HCT116 (cell line): ENCODE measurements at regions not wholly inside any gene's neighbourhood (a gene's known extent, or its start where the extent isn't known, plus 50 kb on each side); places are given as distances from the start of the nearest gene placed in this dataset.

ENCODE experiments used
- ATAC-seq: fragments of 200-7000 bp; cut with Tn5 transposase; 2 replicates; pipeline ENCODE4 v1.9.1; 2020; ENCODE audit warnings: mild to moderate bottlenecking, moderate library complexity
- BruUV-seq: library from RNA; stranded (reverse); fragments of 400-500 nt; replicated peaks from 2 replicates; lab custom pipeline; 2021; lab: Mats Ljungman, UMichigan
- CTCF ChIA-PET: fragments of 300-600 bp; sonication (Branson Sonifier 250); formaldehyde crosslinking; loops from one replicate; lab custom pipeline; 2021; ENCODE audit warnings: antibody characterized with exemption; lab: Charles Lee
- POLR2A ChIA-PET: fragments of 300-600, 350-600 bp; sonication (Branson Sonifier 250); formaldehyde crosslinking; loops from one replicate; lab custom pipeline; 2021; ENCODE audit warnings: antibody characterized with exemption; lab: Charles Lee
- RAD21 ChIA-PET, 2 experiments: fragments of 300-600 bp; sonication (Branson Sonifier 250); formaldehyde crosslinking; loops; one replicate each; lab custom pipeline; 2023; ENCODE audit warnings: low total read pairs in 2 of 2; ENCODE audit not compliant: uncharacterized antibody in 2 of 2, unreplicated experiment in 2 of 2, low non-redundant PET in 1 of 2; lab: Charles Lee
- DNase-seq: peaks from one replicate; pipeline ENCODE4 v3.0.0-alpha.2; 2010; ENCODE audit warnings: low read depth, low spot score
- H2AFZ ChIP-seq: fragments of 200-600 bp; shearing (Covaris generic), sonication (generic); 2 replicates; pipeline ENCODE4 v1.6.1; 2017; ENCODE audit warnings: low read depth, mixed run types, mixed read lengths, antibody characterized with exemption, low read length; ENCODE audit not compliant: poor library complexity, severe bottlenecking
- H3K27ac ChIP-seq: 2 replicates; pipeline ENCODE4 v1.5.1; 2012; ENCODE audit warnings: low read depth, low read length
- H3K27me3 ChIP-seq: fragments of 200-600 bp; sonication (generic); 2 replicates; pipeline ENCODE4 v1.6.1; 2016; ENCODE audit warnings: mixed run types, low read length, mixed read lengths; ENCODE audit not compliant: insufficient read depth
- H3K36me3 ChIP-seq, 2 experiments: fragments of 200-500 bp in 1 of 2; fragments of 200-600 bp in 1 of 2; sonication (Bioruptor generic) in 1 of 2; sonication (generic) in 1 of 2; 2 replicates each; pipeline versions ENCODE4 v1.5.1 to v1.6.1; 2014 to 2016; ENCODE audit warnings: low read length in 2 of 2, inconsistent platforms in 1 of 2, mixed read lengths in 1 of 2, mixed run types in 1 of 2; ENCODE audit not compliant: insufficient read depth in 2 of 2, control insufficient read depth in 1 of 2
- H3K4me1 ChIP-seq, 2 experiments: fragments of 200-600 bp in 1 of 2; sonication (generic) in 1 of 2; 2 replicates each; pipeline versions ENCODE4 v1.5.1 to v1.6.1; 2012 to 2017; ENCODE audit warnings: low read length in 2 of 2, inconsistent platforms in 1 of 2, mild to moderate bottlenecking in 1 of 2, mixed read lengths in 1 of 2, mixed run types in 1 of 2, moderate library complexity in 1 of 2; ENCODE audit not compliant: insufficient read depth in 2 of 2, control insufficient read depth in 1 of 2
- H3K4me2 ChIP-seq: fragments of 200-600 bp; sonication (generic); 2 replicates; pipeline ENCODE4 v1.6.1; 2017; ENCODE audit warnings: mixed run types, low read length, mixed read lengths
- H3K4me3 ChIP-seq, 2 experiments: fragments of 200-600 bp in 1 of 2; sonication (generic) in 1 of 2; replicated peaks in 1 of 2; 2 replicates each; pipeline ENCODE4 v1.5.1; 2011 to 2016; ENCODE audit warnings: low read length in 2 of 2, control low read depth in 1 of 2, low read depth in 1 of 2, mild to moderate bottlenecking in 1 of 2, mixed read lengths in 1 of 2, mixed run types in 1 of 2
- H3K79me2 ChIP-seq: fragments of 200-600 bp; sonication (generic); 2 replicates; pipeline ENCODE4 v1.6.1; 2017; ENCODE audit warnings: mild to moderate bottlenecking, mixed run types, low read length, moderate library complexity, mixed read lengths; ENCODE audit not compliant: insufficient read depth
- H3K9ac ChIP-seq: fragments of 200-600 bp; sonication (generic); 2 replicates; pipeline ENCODE4 v1.6.1; 2016; ENCODE audit warnings: low read length, mixed read lengths
- H3K9me2 ChIP-seq: fragments of 200-600 bp; sonication (generic), shearing (Covaris generic); 2 replicates; pipeline ENCODE4 v1.6.1; 2017; ENCODE audit warnings: mixed run types, mild to moderate bottlenecking, moderate library complexity; ENCODE audit not compliant: insufficient read depth
- H3K9me3 ChIP-seq, 2 experiments: fragments of 200-500 bp in 1 of 2; fragments of 200-600 bp in 1 of 2; sonication (Bioruptor generic) in 1 of 2; sonication (generic) in 1 of 2; 2 replicates each; pipeline ENCODE4 v1.6.1; 2014 to 2017; ENCODE audit warnings: low read length in 2 of 2, mixed read lengths in 2 of 2, inconsistent platforms in 1 of 2, low read depth in 1 of 2, mild to moderate bottlenecking in 1 of 2, mixed run types in 1 of 2, moderate library complexity in 1 of 2; ENCODE audit not compliant: control insufficient read depth in 1 of 2, insufficient read depth in 1 of 2
- H4K20me1 ChIP-seq: fragments of 200-600 bp; sonication (generic), shearing (Covaris generic); 2 replicates; pipeline ENCODE4 v1.6.1; 2017; ENCODE audit warnings: mixed run types, mild to moderate bottlenecking, moderate library complexity; ENCODE audit not compliant: insufficient read depth
- ATF3 ChIP-seq: IDR thresholded peaks from 2 replicates; pipeline ENCODE4 v1.6.1; 2012
- CBX3 ChIP-seq: IDR thresholded peaks from 2 replicates; pipeline ENCODE4 v1.6.1; 2012; ENCODE audit warnings: low read depth
- ELF1 ChIP-seq: IDR thresholded peaks from 2 replicates; pipeline ENCODE4 v1.6.1; 2012; ENCODE audit warnings: low read depth, borderline replicate concordance
- EZH2phosphoT487 ChIP-seq: fragments of 200-600 bp; IDR thresholded peaks from 2 replicates; pipeline ENCODE4 v1.6.1; 2018; ENCODE audit warnings: antibody characterized with exemption, borderline replicate concordance
- POLR2AphosphoS5 ChIP-seq: IDR thresholded peaks from 2 replicates; pipeline ENCODE4 v1.6.1; 2011; ENCODE audit warnings: mild to moderate bottlenecking, low read depth, low read length, moderate library complexity
- SIN3A ChIP-seq: IDR thresholded peaks from 2 replicates; pipeline ENCODE4 v1.6.1; 2012; ENCODE audit warnings: low read depth
- intact Hi-C: fragments of 100-400 bp; cut with micrococcal nuclease; formaldehyde crosslinking; loops from 2 replicates; pipeline ENCODE4 v1.10.0; 2022
- TF ChIP-seq, protein P1 (sequence below): IDR thresholded peaks from 2 replicates; pipeline ENCODE4 v1.6.1; 2012; ENCODE audit warnings: low read depth

DNA sequence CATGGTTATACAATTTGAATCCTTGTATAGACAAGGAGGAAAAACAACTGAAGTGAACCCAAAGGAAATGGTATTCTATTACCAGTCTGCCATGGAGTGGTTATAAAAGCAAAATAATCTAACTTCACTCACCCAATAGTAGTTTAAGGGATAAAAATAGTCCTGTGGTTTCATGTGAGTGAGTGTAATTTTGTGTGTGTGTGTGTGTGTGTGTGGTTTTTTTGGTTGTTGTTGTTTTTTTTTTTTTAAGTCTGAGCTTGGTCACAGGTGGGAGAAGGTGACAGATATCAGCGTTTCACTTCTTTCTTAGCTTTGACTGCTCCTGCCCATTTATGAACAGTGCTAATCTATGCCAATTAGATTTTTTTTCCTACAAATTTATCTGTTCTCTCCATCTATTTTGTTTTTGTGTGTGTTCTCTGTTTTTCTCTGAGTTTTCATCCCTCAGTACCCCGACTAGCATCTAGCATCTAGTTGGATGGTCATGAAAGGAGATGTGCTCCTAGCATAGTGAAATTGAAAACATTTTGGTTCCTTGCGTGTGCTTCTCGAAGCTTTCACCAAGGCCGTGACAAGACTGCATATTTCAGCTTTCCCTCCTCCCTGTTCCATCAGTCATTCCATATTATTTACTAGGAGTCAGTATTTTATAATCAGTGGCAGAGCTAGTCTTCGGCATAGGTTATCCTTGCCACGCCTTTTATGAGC lies 200.1 kb upstream of the DTNA start:
- Histone ChIP-seq H3K27ac (no peak overlapping the region), H3K9me2 (no peaks in the 10 kb centered on the region), H3K9me3 (no peaks in the 10 kb centered on the region), H3K4me3 (no peak overlapping the region), H3K4me2 (no peak overlapping the region), H3K36me3 (no peaks in the 10 kb centered on the region), H4K20me1 (no peaks in the 10 kb centered on the region), H3K79me2 (no peaks in the 10 kb centered on the region), H3K4me1 (no peaks in the 10 kb centered on the region), H3K9ac (no peak overlapping the region), H3K27me3 (no peaks in the 10 kb centered on the region), H2AFZ (no peak overlapping the region)
- ChIA-PET POLR2A (no interaction called here), CTCF (no interaction called here), RAD21 (no interaction called here)
- no TSS peak for BruUV-seq
- DNase-seq (no peak), ATAC-seq (no peak)
- intact Hi-C loops, result no loop called here
- TF ChIP-seq EZH2phosphoT487 (no peak), CBX3 (no peak), ATF3 (no peak), SIN3A (no peak), ELF1 (no peak), POLR2AphosphoS5 (no peak)
- TF ChIP-seq, protein P1, sequence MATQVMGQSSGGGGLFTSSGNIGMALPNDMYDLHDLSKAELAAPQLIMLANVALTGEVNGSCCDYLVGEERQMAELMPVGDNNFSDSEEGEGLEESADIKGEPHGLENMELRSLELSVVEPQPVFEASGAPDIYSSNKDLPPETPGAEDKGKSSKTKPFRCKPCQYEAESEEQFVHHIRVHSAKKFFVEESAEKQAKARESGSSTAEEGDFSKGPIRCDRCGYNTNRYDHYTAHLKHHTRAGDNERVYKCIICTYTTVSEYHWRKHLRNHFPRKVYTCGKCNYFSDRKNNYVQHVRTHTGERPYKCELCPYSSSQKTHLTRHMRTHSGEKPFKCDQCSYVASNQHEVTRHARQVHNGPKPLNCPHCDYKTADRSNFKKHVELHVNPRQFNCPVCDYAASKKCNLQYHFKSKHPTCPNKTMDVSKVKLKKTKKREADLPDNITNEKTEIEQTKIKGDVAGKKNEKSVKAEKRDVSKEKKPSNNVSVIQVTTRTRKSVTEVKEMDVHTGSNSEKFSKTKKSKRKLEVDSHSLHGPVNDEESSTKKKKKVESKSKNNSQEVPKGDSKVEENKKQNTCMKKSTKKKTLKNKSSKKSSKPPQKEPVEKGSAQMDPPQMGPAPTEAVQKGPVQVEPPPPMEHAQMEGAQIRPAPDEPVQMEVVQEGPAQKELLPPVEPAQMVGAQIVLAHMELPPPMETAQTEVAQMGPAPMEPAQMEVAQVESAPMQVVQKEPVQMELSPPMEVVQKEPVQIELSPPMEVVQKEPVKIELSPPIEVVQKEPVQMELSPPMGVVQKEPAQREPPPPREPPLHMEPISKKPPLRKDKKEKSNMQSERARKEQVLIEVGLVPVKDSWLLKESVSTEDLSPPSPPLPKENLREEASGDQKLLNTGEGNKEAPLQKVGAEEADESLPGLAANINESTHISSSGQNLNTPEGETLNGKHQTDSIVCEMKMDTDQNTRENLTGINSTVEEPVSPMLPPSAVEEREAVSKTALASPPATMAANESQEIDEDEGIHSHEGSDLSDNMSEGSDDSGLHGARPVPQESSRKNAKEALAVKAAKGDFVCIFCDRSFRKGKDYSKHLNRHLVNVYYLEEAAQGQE, result no peak
